ENCODE measurements at regions not wholly inside any gene's neighbourhood (a gene's known extent, or its start where the extent isn't known, plus 50 kb on each side); places are given as distances from the start of the nearest gene placed in this dataset.

GRCh38 chr9:135037521-135038250 is 49.8 kb upstream of the OLFM1 start:
- H3K4me3 Mint-ChIP-seq, result no peak overlapping the region
- H3K36me3 Mint-ChIP-seq (ENCODE audit: low read depth), result no peaks in the 10 kb centered on the region
- ATAC-seq (replicated peaks), result no peak
- peaks cover 10% of the 10 kb centered on the region for H3K27me3 Mint-ChIP-seq
- no peaks in the 10 kb centered on the region for H3K9me3 Mint-ChIP-seq
- no peak overlapping the region for H3K27ac Mint-ChIP-seq
- H3K4me1 Mint-ChIP-seq, result no peaks in the 10 kb centered on the region
